IMR-90 (cell line): ENCODE measurements at regions not wholly inside any gene's neighbourhood (a gene's known extent, or its start where the extent isn't known, plus 50 kb on each side); places are given as distances from the start of the nearest gene placed in this dataset.

Experiments
- ATAC-seq: fragments of 200-7000 bp; cut with Tn5 transposase; 2 replicates; pipeline ENCODE4 v1.9.1; 2020; ENCODE audit warnings: low read depth, mild to moderate bottlenecking, moderate library complexity
- BruUV-seq: library from RNA; stranded (reverse); fragments of 400-500 nt; replicated peaks from 2 replicates; lab custom pipeline; 2021; lab: Mats Ljungman, UMichigan
- CTCF ChIA-PET: fragments of 300-600 bp; formaldehyde crosslinking; extraction: SDS; loops from one replicate; lab custom pipeline; 2021; ENCODE audit warnings: antibody characterized with exemption; lab: Yijun Ruan, JAX
- POLR2A ChIA-PET: fragments of 300-600 bp; sonication (Branson Sonifier 250); formaldehyde crosslinking; loops from one replicate; lab custom pipeline; 2022; ENCODE audit warnings: antibody characterized with exemption; ENCODE audit not compliant: unreplicated experiment; lab: Charles Lee
- DNase-seq: peaks from one replicate; pipeline ENCODE4 v3.0.0; 2013
- H2AFZ ChIP-seq: replicated peaks from 2 replicates; pipeline ENCODE3; 2013; ENCODE audit warnings: low read length, mild to moderate bottlenecking; ENCODE audit not compliant: poor library complexity
- H2AK5ac ChIP-seq: 2 replicates; pipeline ENCODE4 v1.6.1; 2013; ENCODE audit warnings: low read depth, low read length, inconsistent platforms
- H2AK9ac ChIP-seq: replicated peaks from 2 replicates; pipeline ENCODE3; 2013; ENCODE audit warnings: mild to moderate bottlenecking, low read depth, low read length, moderate library complexity; ENCODE audit not compliant: poor library complexity
- H2BK120ac ChIP-seq: 2 replicates; pipeline ENCODE4 v1.6.1; 2013; ENCODE audit warnings: low read depth, low read length, inconsistent platforms
- H2BK15ac ChIP-seq: 3 replicates; pipeline ENCODE4 v1.6.1; 2013; ENCODE audit warnings: low read depth, low read length, inconsistent platforms
- H2BK20ac ChIP-seq: 2 replicates; pipeline ENCODE4 v1.6.1; 2013; ENCODE audit warnings: low read depth, mild to moderate bottlenecking, inconsistent platforms, low read length, moderate library complexity
- H2BK5ac ChIP-seq: 2 replicates; pipeline ENCODE4 v1.6.1; 2013; ENCODE audit warnings: mild to moderate bottlenecking, low read depth, low read length, inconsistent platforms; ENCODE audit not compliant: poor library complexity, severe bottlenecking
- H3K14ac ChIP-seq: replicated peaks from 2 replicates; pipeline ENCODE4 v1.6.1; 2013; ENCODE audit warnings: low read depth, low read length, inconsistent platforms
- H3K18ac ChIP-seq: 2 replicates; pipeline ENCODE4 v1.6.1; 2013; ENCODE audit warnings: low read depth, low read length, control low read depth
- H3K23ac ChIP-seq: 2 replicates; pipeline ENCODE4 v1.6.1; 2013; ENCODE audit warnings: low read depth, low read length, inconsistent platforms
- H3K27ac ChIP-seq: 2 replicates; pipeline ENCODE4 v1.5.1; 2013; ENCODE audit warnings: mild to moderate bottlenecking, control low read depth, low read length; ENCODE audit not compliant: insufficient read depth
- H3K27me3 ChIP-seq: 2 replicates; pipeline ENCODE4 v1.6.1; 2013; ENCODE audit warnings: low read length; ENCODE audit not compliant: control insufficient read depth, insufficient read depth
- H3K36me3 ChIP-seq: 2 replicates; pipeline ENCODE4 v1.6.1; 2013; ENCODE audit warnings: low read length, mixed read lengths; ENCODE audit not compliant: control insufficient read depth, insufficient read depth
- H3K4ac ChIP-seq: 2 replicates; pipeline ENCODE4 v1.6.1; 2013; ENCODE audit warnings: low read depth, low read length, inconsistent platforms
- H3K4me1 ChIP-seq: 2 replicates; pipeline ENCODE4 v1.6.1; 2013; ENCODE audit warnings: low read length, mixed read lengths; ENCODE audit not compliant: control insufficient read depth, insufficient read depth
- H3K4me2 ChIP-seq: 2 replicates; pipeline ENCODE4 v1.6.1; 2013; ENCODE audit warnings: low read depth, mild to moderate bottlenecking, control low read depth, low read length, moderate library complexity
- H3K4me3 ChIP-seq: 2 replicates; pipeline ENCODE4 v1.5.1; 2013; ENCODE audit warnings: low read depth, mild to moderate bottlenecking, control low read depth, low read length, moderate library complexity; ENCODE audit not compliant: insufficient read depth
- H3K56ac ChIP-seq: 2 replicates; pipeline ENCODE4 v1.6.1; 2013; ENCODE audit warnings: low read length, inconsistent platforms; ENCODE audit not compliant: insufficient read depth; ENCODE audit errors: extremely low read depth
- H3K79me1 ChIP-seq, 2 experiments: 2 replicates each; pipeline ENCODE4 v1.6.1; 2013; ENCODE audit warnings: low read length in 2 of 2, inconsistent platforms in 1 of 2, low read depth in 1 of 2
- H3K9ac ChIP-seq: 2 replicates; pipeline ENCODE4 v1.6.1; 2013; ENCODE audit warnings: low read depth, low read length, control low read depth
- H3K9me1 ChIP-seq: 2 replicates; pipeline ENCODE4 v1.6.1; 2013; ENCODE audit warnings: low read length, inconsistent platforms; ENCODE audit not compliant: insufficient read depth
- H3K9me3 ChIP-seq: 2 replicates; pipeline ENCODE4 v1.6.1; 2013; ENCODE audit warnings: low read length; ENCODE audit not compliant: control insufficient read depth, insufficient read depth
- H4K20me1 ChIP-seq: 2 replicates; pipeline ENCODE4 v1.6.1; 2013; ENCODE audit warnings: low read length, inconsistent platforms; ENCODE audit not compliant: insufficient read depth
- H4K5ac ChIP-seq: 2 replicates; pipeline ENCODE4 v1.6.1; 2013; ENCODE audit warnings: mild to moderate bottlenecking, low read depth, low read length, control low read depth
- H4K8ac ChIP-seq, 2 experiments: 2 replicates each; pipeline ENCODE4 v1.6.1; 2013; ENCODE audit warnings: low read depth in 2 of 2, low read length in 2 of 2, control low read depth in 1 of 2, inconsistent platforms in 1 of 2
- H4K91ac ChIP-seq: 2 replicates; pipeline ENCODE4 v1.6.1; 2013; ENCODE audit warnings: low read depth, low read length, inconsistent platforms; ENCODE audit not compliant: insufficient read depth
- CHD1 ChIP-seq: IDR thresholded peaks from 2 replicates; pipeline ENCODE4 v1.6.1; 2012; ENCODE audit warnings: low read depth, low read length, improper control_type of control experiment
- FOS ChIP-seq: fragments of 150-350 bp; IDR thresholded peaks from 2 replicates; pipeline ENCODE4 v1.6.1; 2016; ENCODE audit warnings: low read depth, low read length
- MAFK ChIP-seq: IDR thresholded peaks from 2 replicates; pipeline ENCODE4 v1.6.1; 2012; ENCODE audit warnings: low read depth, low read length, improper control_type of control experiment
- SMC3 ChIP-seq: fragments of 150-350 bp; IDR thresholded peaks from 2 replicates; pipeline ENCODE4 v1.6.1; 2016; ENCODE audit warnings: low read depth, mild to moderate bottlenecking, antibody characterized with exemption, low read length, moderate library complexity
- WGBS, 2 experiments: methylation state at CpG; one replicate each; pipeline versions ENCODE4 v1.1.5 to v1.1.7; 2013; ENCODE audit warnings: missing lambda C conversion rate in 2 of 2; ENCODE audit not compliant: insufficient read length in 1 of 2; ENCODE audit errors: extremely low coverage in 2 of 2; 5-methylcytosine and 5-hydroxymethylcytosine counted together
- dilution Hi-C: fragments of 300-500 bp; cut with HindIII; formaldehyde crosslinking; loops from one replicate; pipeline ENCODE4 v1.14.3; 2018; ENCODE audit warnings: low sequenced_read_pairs; ENCODE audit not compliant: unreplicated experiment
- in situ Hi-C: fragments of 300-500 bp; cut with MboI; formaldehyde crosslinking; loops from 3 replicates; pipeline ENCODE4 v1.14.3; 2019; ENCODE audit warnings: low sequenced_read_pairs, inconsistent platforms, mixed read lengths
- intact Hi-C: fragments of 100-400 bp; cut with micrococcal nuclease; formaldehyde crosslinking; loops from 2 replicates; pipeline ENCODE4 v1.10.0; 2022
- TF ChIP-seq, protein P1 (sequence below): fragments of 150-350 bp; IDR thresholded peaks from 2 replicates; pipeline ENCODE4 v1.6.1; 2016; ENCODE audit warnings: low read depth, mild to moderate bottlenecking, low read length, moderate library complexity, borderline replicate concordance

DNA sequence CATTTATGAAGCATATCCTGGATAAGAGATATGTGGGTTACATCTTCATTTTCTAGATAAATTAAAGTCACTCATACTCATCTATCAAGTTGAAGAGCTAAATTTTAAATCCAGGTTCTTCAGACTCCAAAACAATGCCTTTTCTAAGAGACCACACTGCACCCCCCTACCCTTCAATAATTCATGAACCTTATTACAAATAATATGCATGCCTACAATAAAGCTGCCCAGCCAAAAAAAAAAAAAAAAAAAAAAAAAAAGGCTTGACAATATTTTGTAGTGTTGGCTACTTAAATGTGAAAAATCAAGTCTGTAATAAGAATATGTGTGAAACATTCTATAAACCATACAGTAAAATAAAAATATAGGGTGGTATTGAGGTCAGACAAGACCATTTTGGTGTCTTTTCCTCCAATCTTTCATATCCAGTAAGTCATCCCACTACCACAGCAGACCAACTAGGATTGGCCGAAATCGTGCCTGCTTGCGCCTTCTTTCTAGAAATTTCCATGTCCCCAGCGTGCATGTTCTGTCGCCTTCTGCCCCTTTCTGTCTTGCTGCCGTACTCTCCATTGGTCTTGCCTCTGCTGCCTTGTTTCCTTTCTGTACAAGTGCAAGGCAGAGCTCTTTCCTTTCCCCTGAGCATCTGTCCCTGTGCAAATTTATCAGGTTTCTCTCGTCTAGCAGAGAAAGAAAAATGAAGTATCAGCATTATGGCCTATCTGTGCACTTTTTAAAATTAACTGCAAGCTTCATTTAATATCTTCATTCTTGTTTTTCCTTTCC lies 92.6 kb upstream of the NDUFV2 start:
- H3K27ac ChIP-seq, result no peak overlapping the region
- H2BK5ac ChIP-seq, result no peak overlapping the region
- no peak overlapping the region for H4K91ac ChIP-seq
- peak overlapping the region; percentile 33 for H2AK9ac ChIP-seq
- 90% methylated on average over 7 of the region's 7 CpGs; no CpG with 5 or more reads in 1 of the 2 experiments for WGBS, 2 experiments
- H4K5ac ChIP-seq, result no peak overlapping the region
- H3K9me1 ChIP-seq, result no peaks in the 10 kb centered on the region
- no peak overlapping the region for H2BK20ac ChIP-seq
- H3K56ac ChIP-seq, result no peak overlapping the region
- no peaks in the 10 kb centered on the region for H3K79me1 ChIP-seq
- H3K9me3 ChIP-seq, result no peaks in the 10 kb centered on the region
- in situ Hi-C loops (no loop called here), dilution Hi-C loops (no loop called here), intact Hi-C loops (loop anchor here (10.0 kb wide), 1 partner anchor 1095 kb away; no protein-coding TSS in a partner anchor)
- no peak overlapping the region for H2AK5ac ChIP-seq
- H3K27me3 ChIP-seq, result no peaks in the 10 kb centered on the region
- BruUV-seq, result no TSS peak
- H2BK120ac ChIP-seq, result no peak overlapping the region
- TF ChIP-seq SMC3 (no peak), MAFK (0 out of 2 replicates have a peak, but pooled peaks have one; percentile 7), CHD1 (no peak), FOS (no peak)
- TF ChIP-seq, protein P1, sequence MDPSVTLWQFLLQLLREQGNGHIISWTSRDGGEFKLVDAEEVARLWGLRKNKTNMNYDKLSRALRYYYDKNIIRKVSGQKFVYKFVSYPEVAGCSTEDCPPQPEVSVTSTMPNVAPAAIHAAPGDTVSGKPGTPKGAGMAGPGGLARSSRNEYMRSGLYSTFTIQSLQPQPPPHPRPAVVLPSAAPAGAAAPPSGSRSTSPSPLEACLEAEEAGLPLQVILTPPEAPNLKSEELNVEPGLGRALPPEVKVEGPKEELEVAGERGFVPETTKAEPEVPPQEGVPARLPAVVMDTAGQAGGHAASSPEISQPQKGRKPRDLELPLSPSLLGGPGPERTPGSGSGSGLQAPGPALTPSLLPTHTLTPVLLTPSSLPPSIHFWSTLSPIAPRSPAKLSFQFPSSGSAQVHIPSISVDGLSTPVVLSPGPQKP, result no peak
- H3K4me2 ChIP-seq, result no peak overlapping the region
- no peaks in the 10 kb centered on the region for H3K4me1 ChIP-seq
- H2AFZ ChIP-seq, result no peak overlapping the region
- H3K18ac ChIP-seq, result no peak overlapping the region
- no peak overlapping the region for H3K4ac ChIP-seq
- H4K8ac ChIP-seq, result no peak overlapping the region
- no peak overlapping the region for H3K14ac ChIP-seq
- ATAC-seq (no peak), DNase-seq (no peak)
- ChIA-PET CTCF (interaction anchor here (1.1 kb wide), 1 partner anchor 64 kb away, joined by 5 read pairs; no protein-coding TSS in a partner anchor), POLR2A (no interaction called here)
- no peak overlapping the region for H3K23ac ChIP-seq
- H3K4me3 ChIP-seq, result no peak overlapping the region
- H3K36me3 ChIP-seq, result no peaks in the 10 kb centered on the region
- H2BK15ac ChIP-seq, result no peak overlapping the region
- no peak overlapping the region for H3K9ac ChIP-seq
- H4K20me1 ChIP-seq, result no peaks in the 10 kb centered on the region
